T follicular helper cell (primary cell): ENCODE measurements at regions not wholly inside any gene's neighbourhood (a gene's known extent, or its start where the extent isn't known, plus 50 kb on each side); places are given as distances from the start of the nearest gene placed in this dataset.

Source experiments
- DNase-seq: peaks from one replicate; pipeline ENCODE4 v3.0.0-alpha.2; 2020; ENCODE audit warnings: low read depth

GRCh38 chr18:37956902-37957301 is 391.3 kb upstream of the CELF4 start:
- DNase-seq, result no peak

DNA sequence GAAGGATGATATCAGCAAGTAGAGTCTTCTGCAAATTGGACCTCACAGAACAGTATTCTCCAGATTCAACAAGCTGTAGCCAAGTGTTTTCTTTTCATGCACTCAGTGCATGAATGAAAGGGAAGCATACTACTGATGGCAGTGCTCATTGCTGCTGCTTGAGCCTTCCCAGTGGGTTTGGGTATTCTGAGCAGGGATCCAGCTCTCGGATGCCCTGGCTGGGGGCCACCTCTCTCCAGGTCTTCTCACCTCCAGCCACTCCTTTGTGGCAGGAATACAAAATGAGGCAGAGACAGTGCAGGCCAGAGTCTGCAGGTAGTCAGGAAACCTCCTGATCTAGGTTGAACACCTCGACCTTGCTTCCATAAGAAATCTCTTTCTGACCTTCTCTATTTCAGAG is 390.4 kb upstream of the CELF4 start:
- no peak for DNase-seq

DNA sequence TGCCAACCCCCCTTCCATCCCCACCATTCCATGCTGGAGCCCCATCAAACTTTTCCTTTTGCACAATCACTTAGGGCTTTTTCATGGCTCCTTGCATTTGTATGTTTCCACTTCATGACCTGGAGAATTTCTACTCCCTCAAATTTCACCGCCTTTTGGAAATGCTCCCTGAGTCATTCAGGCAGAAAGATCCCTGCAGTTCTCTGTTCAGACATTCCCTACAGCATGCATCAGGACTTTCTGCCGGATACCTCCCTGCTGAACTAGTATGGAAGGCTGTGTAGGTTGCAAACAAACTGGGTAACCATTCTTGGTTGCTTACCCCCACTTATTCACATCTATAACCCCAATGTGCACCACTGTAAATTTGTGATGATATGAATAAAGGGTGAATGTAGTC is 389.6 kb upstream of the CELF4 start:
- no peak for DNase-seq

GRCh38 chr18:37953876-37954275 is 388.3 kb upstream of the CELF4 start:
- no peak for DNase-seq

- DNase-seq, result no peak
Observed at GRCh38 chr18:37948471-37948870, 382.9 kb upstream of the CELF4 start.

DNA sequence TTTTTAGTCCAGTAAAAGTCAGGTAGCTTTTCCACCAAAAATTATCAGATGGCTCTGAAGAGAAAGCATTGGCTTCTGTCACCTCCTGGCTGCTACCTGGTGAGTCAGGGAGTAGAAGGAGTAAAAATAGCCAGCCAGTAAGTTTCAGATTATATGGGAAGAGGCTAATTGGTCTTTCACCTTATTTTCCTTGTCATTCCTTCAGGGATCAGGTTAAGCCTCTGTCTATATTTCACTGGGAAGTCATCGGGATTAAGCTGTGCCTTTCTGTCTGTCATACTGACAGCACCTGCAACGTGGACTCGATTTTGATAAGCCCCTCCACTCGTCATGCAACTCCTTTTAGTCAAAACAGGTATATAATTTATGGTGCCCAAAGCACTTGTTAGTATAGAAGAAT is 380.7 kb upstream of the CELF4 start:
- DNase-seq, result no peak

- DNase-seq, result no peak
Observed at GRCh38 chr18:37944700-37945270, 379.2 kb upstream of the CELF4 start.

DNA sequence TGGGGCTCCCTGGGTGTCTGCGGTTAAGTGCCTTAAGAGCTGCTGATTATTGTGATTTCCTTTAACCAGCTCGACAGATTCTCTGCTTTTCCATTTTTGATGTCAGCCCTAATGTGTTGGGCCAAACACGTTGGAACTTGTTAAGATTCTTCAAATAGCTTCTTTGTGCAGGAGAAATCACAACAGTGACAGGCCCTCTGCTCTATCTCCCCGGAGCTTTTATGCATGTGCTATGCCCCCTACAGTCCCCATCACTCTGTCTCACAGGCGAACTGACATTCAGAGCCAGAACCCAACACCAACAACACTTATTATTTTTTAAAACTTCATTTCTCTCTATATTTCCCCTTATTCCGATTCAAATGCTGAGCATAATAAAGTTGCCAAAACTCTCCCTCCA is 371.7 kb upstream of the CELF4 start:
- DNase-seq, result no peak

- DNase-seq, result no peak
Observed at GRCh38 chr18:37935086-37935485, 369.5 kb upstream of the CELF4 start.

DNA sequence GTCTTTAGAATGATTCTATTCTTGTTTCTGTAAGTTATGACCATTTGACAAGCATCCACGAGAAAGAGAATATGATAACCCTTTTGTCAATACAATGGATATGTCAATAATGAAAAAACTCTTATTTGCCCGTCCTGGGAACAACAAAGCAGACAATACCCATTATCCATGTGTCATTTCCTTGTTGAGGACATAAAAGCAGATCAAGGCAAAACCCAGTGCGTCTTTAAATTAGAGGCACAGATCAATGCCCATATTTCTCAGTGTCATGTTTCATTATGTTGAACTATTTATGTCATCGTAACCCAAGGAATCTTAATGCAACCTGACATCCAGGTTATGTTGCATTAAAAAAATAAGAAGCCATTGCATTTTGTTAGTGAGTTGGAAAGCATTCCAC is 365.0 kb upstream of the CELF4 start:
- DNase-seq, result no peak

DNA sequence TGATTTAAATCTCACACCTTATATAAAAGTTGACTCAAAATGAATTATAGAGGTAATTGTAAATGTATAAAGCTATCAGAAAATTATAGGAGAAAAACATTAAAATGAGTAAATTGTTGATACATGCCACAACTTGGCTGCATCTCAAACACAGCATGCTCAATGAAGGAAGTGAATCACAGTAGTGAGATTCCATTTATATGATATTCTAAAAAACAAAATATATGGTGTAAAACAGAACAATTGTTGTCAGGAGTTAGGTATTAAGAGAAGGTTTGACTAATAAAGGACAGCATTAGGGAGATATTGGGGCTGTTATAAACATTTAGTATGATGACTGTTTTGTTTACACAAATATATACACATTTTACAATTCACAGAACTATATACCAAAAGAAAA is 356.6 kb upstream of the CELF4 start:
- DNase-seq, result no peak

- no peak for DNase-seq
Observed at GRCh38 chr18:37920865-37921264, 355.3 kb upstream of the CELF4 start.

- DNase-seq, result no peak
Observed at GRCh38 chr18:37913051-37913450, 347.5 kb upstream of the CELF4 start.

DNA sequence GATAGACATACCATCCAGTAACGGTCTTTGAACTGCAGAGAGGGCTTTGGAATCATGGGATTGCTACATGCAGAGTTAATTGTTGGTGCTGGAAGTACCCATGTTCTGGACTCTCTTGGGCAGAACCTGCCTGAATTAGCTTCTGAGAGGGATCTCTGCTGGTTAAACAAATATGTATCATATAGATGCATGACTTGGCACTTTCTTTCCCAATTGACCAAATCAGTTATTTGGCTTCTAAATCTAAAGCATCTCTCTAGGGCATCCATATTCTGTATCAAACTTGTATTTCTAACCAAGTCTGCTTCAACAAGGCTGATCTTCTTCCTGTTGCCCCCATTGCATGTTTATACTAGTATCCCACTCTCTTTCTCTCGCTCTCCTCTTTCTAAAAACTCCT is 336.7 kb upstream of the CELF4 start:
- no peak for DNase-seq

DNA sequence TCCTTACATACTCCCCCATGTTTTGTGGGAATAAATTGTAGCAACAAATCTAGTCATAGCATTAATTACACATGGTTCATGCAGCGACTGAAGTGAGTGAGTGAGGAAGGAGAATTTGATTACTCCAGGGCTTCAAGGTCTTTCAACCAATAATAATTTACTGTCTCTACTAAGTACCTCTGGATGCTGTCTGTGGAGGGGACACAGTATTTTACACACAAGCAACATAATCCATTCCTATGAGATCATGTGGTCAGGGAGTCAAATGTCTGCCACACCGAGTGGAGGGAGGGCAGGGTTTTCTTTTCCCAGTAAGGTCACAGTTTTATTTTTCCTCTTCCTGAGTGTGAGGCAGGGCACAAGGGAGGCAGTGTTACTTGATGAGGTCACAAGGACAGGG is 334.7 kb upstream of the CELF4 start:
- DNase-seq, result no peak

- no peak for DNase-seq
Observed at GRCh38 chr18:37889963-37890362, 324.4 kb upstream of the CELF4 start.

DNA sequence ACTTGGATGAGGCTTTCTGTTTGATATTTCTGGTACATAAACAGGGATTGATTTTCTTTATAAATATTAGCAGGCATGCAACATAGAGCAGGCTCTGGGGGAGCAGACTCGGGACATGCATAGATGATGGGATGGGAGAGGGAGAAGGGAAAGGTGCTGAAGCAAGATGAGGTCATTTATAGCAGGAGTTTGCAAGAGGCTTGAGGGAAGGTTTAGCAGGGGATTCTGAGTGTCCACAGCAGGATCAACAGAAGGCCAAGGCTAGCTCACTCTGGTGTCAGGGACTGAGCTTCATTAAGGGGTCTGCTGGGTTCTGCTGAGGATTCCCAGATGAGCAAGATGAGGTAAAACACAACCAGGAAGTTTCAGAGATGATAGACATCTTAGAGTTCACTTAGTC is 309.1 kb upstream of the CELF4 start:
- no peak for DNase-seq

GRCh38 chr18:37873416-37873815 is 307.8 kb upstream of the CELF4 start:
- no peak for DNase-seq

- DNase-seq, result no peak
Observed at GRCh38 chr18:37872562-37872961, 307.0 kb upstream of the CELF4 start.

GRCh38 chr18:37871561-37871960 is 306.0 kb upstream of the CELF4 start:
- DNase-seq, result no peak

DNA sequence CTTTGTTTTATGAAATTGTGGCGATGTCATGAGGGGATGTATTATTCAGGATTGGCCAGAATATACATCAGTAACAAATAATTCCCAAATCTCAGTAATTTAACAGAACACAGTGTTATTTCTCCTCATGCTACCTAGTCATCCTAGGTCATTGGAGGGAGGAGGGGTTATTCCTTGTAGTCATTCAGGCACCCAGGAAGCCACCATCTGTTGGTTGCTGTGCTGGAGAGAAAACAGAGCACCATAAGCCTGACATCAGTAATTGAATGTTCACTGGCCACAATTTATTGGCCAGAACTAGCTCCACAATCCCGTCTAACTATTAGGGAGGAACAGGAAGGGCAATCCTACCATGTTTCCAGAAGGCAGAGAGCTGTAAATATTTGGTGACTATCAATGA is 303.5 kb upstream of the CELF4 start:
- no peak for DNase-seq

- DNase-seq, result no peak
Observed at GRCh38 chr18:37864122-37864521, 298.5 kb upstream of the CELF4 start.

- no peak for DNase-seq
Observed at GRCh38 chr18:37861981-37862380, 296.4 kb upstream of the CELF4 start.

DNA sequence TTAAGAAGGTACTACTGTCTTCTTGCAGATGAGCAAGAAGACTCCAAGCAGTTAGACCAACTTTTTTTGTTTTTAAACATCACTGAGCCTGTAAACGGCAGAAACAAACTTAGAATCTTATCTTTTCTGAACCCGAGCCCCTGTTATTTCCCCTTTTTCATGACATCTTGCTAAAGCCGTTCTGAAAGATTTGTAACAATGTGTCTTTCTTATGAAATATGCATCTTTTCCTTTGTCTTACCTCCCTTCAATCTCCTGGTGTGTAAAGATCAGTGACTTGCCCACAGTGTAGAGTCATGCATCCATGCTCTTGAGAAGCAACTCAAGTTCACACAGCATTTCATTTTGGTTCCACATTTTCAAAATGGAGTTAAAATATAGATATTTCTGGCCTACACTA is 288.8 kb upstream of the CELF4 start:
- no peak for DNase-seq

- no peak for DNase-seq
Observed at GRCh38 chr18:37853706-37854105, 288.1 kb upstream of the CELF4 start.
